ENCODE measurements at regions not wholly inside any gene's neighbourhood (a gene's known extent, or its start where the extent isn't known, plus 50 kb on each side); places are given as distances from the start of the nearest gene placed in this dataset.

- peak; percentile 36 to 84 (median 65) for TF ChIP-seq CTCF (IDR thresholded peaks at IDR 0.05)
- no peak for TF ChIP-seq POLR2A (IDR thresholded peaks at IDR 0.05)
These were observed 129.9 kb downstream of the ZNF281 start for GRCh38 chr1:200279810-200280411.
